ENCODE measurements at regions not wholly inside any gene's neighbourhood (a gene's known extent, or its start where the extent isn't known, plus 50 kb on each side); places are given as distances from the start of the nearest gene placed in this dataset.

- Histone ChIP-seq H3K36me3 (ENCODE audit: insufficient read depth, low read length) (no peaks in the 10 kb centered on the region), H3K9me3 (ENCODE audit: insufficient read depth, low read depth, low read length) (no peaks in the 10 kb centered on the region), H3K4me1 (ENCODE audit: insufficient read depth, low read length) (no peaks in the 10 kb centered on the region), H3K27me3 (ENCODE audit: insufficient read depth, low read length) (no peaks in the 10 kb centered on the region), H3K4me3 (ENCODE audit: low read length) (no peak overlapping the region), H3K27ac (ENCODE audit: low read depth, low read length) (no peak overlapping the region), H3K9ac (ENCODE audit: low read depth, low read length) (no peak overlapping the region)
- 100% methylated on average over 2 of the region's 2 CpGs for WGBS
Observed at GRCh38 chrX:97666890-97667289, 783.2 kb downstream of the RPA4 start.

- WGBS: 100% methylated on average over 1 of the region's 2 CpGs
- no peak overlapping the region for H3K27ac ChIP-seq (ENCODE audit: low read depth, low read length)
- H3K27me3 ChIP-seq (ENCODE audit: insufficient read depth, low read length): no peaks in the 10 kb centered on the region
Observed at GRCh38 chrX:97668126-97668525, 784.4 kb downstream of the RPA4 start.

GRCh38 chrX:97672138-97672537 is 788.4 kb downstream of the RPA4 start:
- Histone ChIP-seq H3K4me1 (ENCODE audit: insufficient read depth, low read length) (no peaks in the 10 kb centered on the region), H3K4me3 (ENCODE audit: low read length) (no peak overlapping the region), H3K9ac (ENCODE audit: low read depth, low read length) (no peak overlapping the region), H3K36me3 (ENCODE audit: insufficient read depth, low read length) (no peaks in the 10 kb centered on the region), H3K27ac (ENCODE audit: low read depth, low read length) (no peak overlapping the region), H3K27me3 (ENCODE audit: insufficient read depth, low read length) (no peaks in the 10 kb centered on the region), H3K9me3 (ENCODE audit: insufficient read depth, low read depth, low read length) (no peaks in the 10 kb centered on the region)
- 95% methylated on average over 5 of the region's 5 CpGs for WGBS

More at GRCh38 chrX:97668126-97668525, 784.4 kb downstream of the RPA4 start:
- no peaks in the 10 kb centered on the region for H3K36me3 ChIP-seq (ENCODE audit: insufficient read depth, low read length)
- H3K9ac ChIP-seq (ENCODE audit: low read depth, low read length): no peak overlapping the region
- H3K9me3 ChIP-seq (ENCODE audit: insufficient read depth, low read depth, low read length): no peaks in the 10 kb centered on the region
- H3K4me3 ChIP-seq (ENCODE audit: low read length): no peak overlapping the region
- H3K4me1 ChIP-seq (ENCODE audit: insufficient read depth, low read length): no peaks in the 10 kb centered on the region

DNA sequence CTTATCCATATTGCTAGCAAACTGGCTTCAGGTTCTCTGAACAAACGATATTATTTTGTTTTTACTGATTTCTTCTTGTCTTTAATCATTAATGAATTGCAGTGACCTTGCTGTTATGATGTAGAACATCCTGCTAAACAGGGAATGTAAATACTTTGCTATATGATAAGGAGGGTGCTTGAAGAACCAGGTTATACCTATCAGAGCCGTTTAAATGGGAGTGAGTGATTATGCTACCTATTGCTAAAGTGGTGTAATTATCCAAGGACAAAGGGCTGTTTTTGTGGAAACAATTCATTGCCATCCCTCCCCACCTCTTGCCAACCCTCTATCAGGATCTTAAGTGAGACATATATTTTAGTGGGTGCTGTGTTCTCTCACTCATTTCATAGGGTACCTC is 788.9 kb downstream of the RPA4 start:
- Histone ChIP-seq H3K27me3 (ENCODE audit: insufficient read depth, low read length) (no peaks in the 10 kb centered on the region), H3K9ac (ENCODE audit: low read depth, low read length) (no peak overlapping the region), H3K27ac (ENCODE audit: low read depth, low read length) (no peak overlapping the region), H3K9me3 (ENCODE audit: insufficient read depth, low read depth, low read length) (no peaks in the 10 kb centered on the region), H3K36me3 (ENCODE audit: insufficient read depth, low read length) (no peaks in the 10 kb centered on the region), H3K4me1 (ENCODE audit: insufficient read depth, low read length) (no peaks in the 10 kb centered on the region), H3K4me3 (ENCODE audit: low read length) (no peak overlapping the region)
- WGBS: 90% methylated on average over 2 of the region's 2 CpGs

DNA sequence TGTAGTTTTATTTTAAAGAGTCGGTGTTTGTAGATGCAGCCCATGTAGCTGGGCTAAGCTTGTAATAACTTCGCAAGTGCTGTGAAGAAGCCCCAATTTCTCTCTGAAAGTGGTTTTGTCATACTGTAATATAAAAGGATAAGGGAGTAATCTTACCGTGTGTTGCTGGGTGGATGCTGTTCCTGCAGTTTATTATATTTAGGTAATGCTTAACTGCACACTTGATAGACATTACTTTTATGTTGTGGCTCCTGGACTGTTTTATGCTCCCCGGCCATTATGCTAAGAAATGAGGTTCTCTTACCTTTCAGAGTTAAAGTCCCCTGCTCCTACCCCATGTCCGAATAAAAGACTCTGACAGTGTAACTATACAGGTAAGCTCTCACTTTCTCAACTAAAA is 789.4 kb downstream of the RPA4 start:
- Histone ChIP-seq H3K9me3 (ENCODE audit: insufficient read depth, low read depth, low read length) (no peaks in the 10 kb centered on the region), H3K4me3 (ENCODE audit: low read length) (no peak overlapping the region), H3K9ac (ENCODE audit: low read depth, low read length) (no peak overlapping the region), H3K27me3 (ENCODE audit: insufficient read depth, low read length) (no peaks in the 10 kb centered on the region), H3K27ac (ENCODE audit: low read depth, low read length) (no peak overlapping the region), H3K4me1 (ENCODE audit: insufficient read depth, low read length) (no peaks in the 10 kb centered on the region), H3K36me3 (ENCODE audit: insufficient read depth, low read length) (no peaks in the 10 kb centered on the region)
- 98% methylated on average over 5 of the region's 5 CpGs for WGBS

DNA sequence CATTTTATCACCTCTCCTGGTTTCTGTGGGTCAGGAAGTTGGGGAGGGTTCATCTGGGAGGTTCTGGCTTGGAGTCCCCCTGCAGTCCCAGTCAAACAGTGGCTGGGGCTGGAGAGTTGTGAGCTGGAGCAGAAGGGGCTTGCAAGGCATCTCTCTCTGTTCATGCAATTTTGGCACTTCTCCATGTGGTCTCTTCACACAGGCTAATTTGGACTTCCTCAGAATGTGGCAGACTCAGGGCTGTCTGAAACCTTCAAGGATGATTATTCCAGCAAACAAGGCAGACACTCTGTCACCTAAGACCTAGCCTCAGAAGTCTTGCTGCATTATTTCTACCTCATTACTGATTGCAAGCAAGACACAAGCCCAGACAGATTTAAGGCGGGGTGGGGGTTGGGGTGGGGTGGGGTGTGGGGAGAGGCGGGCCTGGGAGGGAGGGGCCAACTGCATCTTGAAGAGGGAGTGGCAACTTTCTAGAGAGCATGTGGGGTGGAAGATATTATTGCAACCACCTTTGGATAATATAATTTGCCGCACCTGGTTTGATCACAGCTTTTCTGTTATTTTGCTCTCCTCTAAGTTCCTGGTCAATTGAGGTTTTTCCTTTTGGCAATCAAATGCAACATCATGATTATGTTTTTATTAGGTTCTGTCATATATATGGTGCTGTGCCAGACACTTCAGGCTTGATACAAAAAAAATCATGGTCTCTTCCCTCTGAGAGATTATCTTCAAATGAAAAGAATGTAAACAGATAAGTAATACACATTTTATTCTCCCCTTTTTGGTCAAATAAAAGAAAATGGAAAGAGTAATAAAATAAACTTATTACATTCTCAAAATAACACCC is 799.5 kb downstream of the RPA4 start:
- no peak overlapping the region for H3K4me3 ChIP-seq (ENCODE audit: low read length)
- H3K9ac ChIP-seq (ENCODE audit: low read depth, low read length): no peak overlapping the region
- no peaks in the 10 kb centered on the region for H3K9me3 ChIP-seq (ENCODE audit: insufficient read depth, low read depth, low read length)
- H3K4me1 ChIP-seq (ENCODE audit: insufficient read depth, low read length): 0 out of 2 replicates have a peak, but pooled peaks cover 3% of the 10 kb centered on the region
- H3K36me3 ChIP-seq (ENCODE audit: insufficient read depth, low read length): no peaks in the 10 kb centered on the region
- H3K27ac ChIP-seq (ENCODE audit: low read depth, low read length): no peak overlapping the region
- no peaks in the 10 kb centered on the region for H3K27me3 ChIP-seq (ENCODE audit: insufficient read depth, low read length)
- no CpG with 5 or more reads among the region's 3 CpGs for WGBS

GRCh38 chrX:97685753-97686152 is 802.0 kb downstream of the RPA4 start:
- no peak overlapping the region for H3K27ac ChIP-seq (ENCODE audit: low read depth, low read length)
- H3K27me3 ChIP-seq (ENCODE audit: insufficient read depth, low read length): no peaks in the 10 kb centered on the region
- no peaks in the 10 kb centered on the region for H3K9me3 ChIP-seq (ENCODE audit: insufficient read depth, low read depth, low read length)
- H3K9ac ChIP-seq (ENCODE audit: low read depth, low read length): no peak overlapping the region
- H3K4me1 ChIP-seq (ENCODE audit: insufficient read depth, low read length): 0 out of 2 replicates have a peak, but pooled peaks cover 3% of the 10 kb centered on the region
- H3K4me3 ChIP-seq (ENCODE audit: low read length): no peak overlapping the region
- H3K36me3 ChIP-seq (ENCODE audit: insufficient read depth, low read length): no peaks in the 10 kb centered on the region
- 73% methylated on average over 3 of the region's 4 CpGs for WGBS

DNA sequence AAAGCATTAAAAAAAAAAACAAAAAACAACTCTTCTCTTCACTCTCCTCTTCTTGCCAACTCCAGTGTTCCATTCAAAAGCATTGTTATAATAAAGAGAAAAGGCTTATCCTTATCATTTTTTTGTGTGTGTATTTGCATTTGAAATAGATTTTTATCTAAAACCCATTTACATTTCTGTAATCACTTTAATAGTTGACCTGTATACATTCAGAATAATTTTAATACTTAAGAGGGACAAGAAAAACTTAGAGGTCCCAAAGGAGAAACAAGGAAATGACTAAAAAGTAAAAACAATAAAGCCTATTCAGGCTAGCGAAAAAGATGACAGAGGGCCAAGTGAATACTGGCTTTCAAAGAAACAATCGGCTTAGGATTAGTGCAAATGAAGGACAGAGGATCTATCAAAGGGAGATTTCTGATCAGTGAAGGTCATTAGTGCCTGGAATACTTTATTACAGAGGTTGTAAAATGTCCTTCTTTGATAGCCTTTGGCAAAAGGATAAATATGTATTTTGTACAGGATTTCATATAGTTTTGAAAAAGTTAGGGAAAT is 808.3 kb downstream of the RPA4 start:
- WGBS: 40% methylated on average over 2 of the region's 2 CpGs

GRCh38 chrX:97692575-97692974 is 808.9 kb downstream of the RPA4 start:
- no peak overlapping the region for H3K9ac ChIP-seq (ENCODE audit: low read depth, low read length)
- 89% methylated on average over 2 of the region's 2 CpGs for WGBS
- no peak overlapping the region for H3K4me3 ChIP-seq (ENCODE audit: low read length)
- no peaks in the 10 kb centered on the region for H3K27me3 ChIP-seq (ENCODE audit: insufficient read depth, low read length)
- no peak overlapping the region for H3K27ac ChIP-seq (ENCODE audit: low read depth, low read length)
- H3K4me1 ChIP-seq (ENCODE audit: insufficient read depth, low read length): peaks cover 30% of the 10 kb centered on the region
- no peaks in the 10 kb centered on the region for H3K9me3 ChIP-seq (ENCODE audit: insufficient read depth, low read depth, low read length)
- H3K36me3 ChIP-seq (ENCODE audit: insufficient read depth, low read length): no peaks in the 10 kb centered on the region

More for the DNA sequence above, 808.3 kb downstream of the RPA4 start:
- Histone ChIP-seq H3K4me3 (ENCODE audit: low read length) (no peak overlapping the region), H3K9me3 (ENCODE audit: insufficient read depth, low read depth, low read length) (no peaks in the 10 kb centered on the region), H3K27me3 (ENCODE audit: insufficient read depth, low read length) (no peaks in the 10 kb centered on the region), H3K36me3 (ENCODE audit: insufficient read depth, low read length) (no peaks in the 10 kb centered on the region), H3K27ac (ENCODE audit: low read depth, low read length) (no peak overlapping the region), H3K9ac (ENCODE audit: low read depth, low read length) (no peak overlapping the region), H3K4me1 (ENCODE audit: insufficient read depth, low read length) (peaks cover 30% of the 10 kb centered on the region)

GRCh38 chrX:97700547-97700946 is 816.8 kb downstream of the RPA4 start:
- Histone ChIP-seq H3K9ac (ENCODE audit: low read depth, low read length) (no peak overlapping the region), H3K27ac (ENCODE audit: low read depth, low read length) (no peak overlapping the region), H3K4me1 (ENCODE audit: insufficient read depth, low read length) (peaks cover 3% of the 10 kb centered on the region; the same call in 1 of the 2 replicates), H3K4me3 (ENCODE audit: low read length) (no peak overlapping the region), H3K27me3 (ENCODE audit: insufficient read depth, low read length) (no peaks in the 10 kb centered on the region), H3K36me3 (ENCODE audit: insufficient read depth, low read length) (no peaks in the 10 kb centered on the region), H3K9me3 (ENCODE audit: insufficient read depth, low read depth, low read length) (no peaks in the 10 kb centered on the region)
- WGBS: 98% methylated on average over 2 of the region's 2 CpGs

GRCh38 chrX:97704474-97704873 is 820.8 kb downstream of the RPA4 start:
- WGBS: 93% methylated on average over 6 of the region's 6 CpGs
- H3K9ac ChIP-seq (ENCODE audit: low read depth, low read length): no peak overlapping the region
- no peaks in the 10 kb centered on the region for H3K4me1 ChIP-seq (ENCODE audit: insufficient read depth, low read length)
- H3K27me3 ChIP-seq (ENCODE audit: insufficient read depth, low read length): no peaks in the 10 kb centered on the region
- no peak overlapping the region for H3K4me3 ChIP-seq (ENCODE audit: low read length)
- no peak overlapping the region for H3K27ac ChIP-seq (ENCODE audit: low read depth, low read length)
- no peaks in the 10 kb centered on the region for H3K36me3 ChIP-seq (ENCODE audit: insufficient read depth, low read length)
- H3K9me3 ChIP-seq (ENCODE audit: insufficient read depth, low read depth, low read length): no peaks in the 10 kb centered on the region
